ENCODE measurements at regions not wholly inside any gene's neighbourhood (a gene's known extent, or its start where the extent isn't known, plus 50 kb on each side); places are given as distances from the start of the nearest gene placed in this dataset.

DNA sequence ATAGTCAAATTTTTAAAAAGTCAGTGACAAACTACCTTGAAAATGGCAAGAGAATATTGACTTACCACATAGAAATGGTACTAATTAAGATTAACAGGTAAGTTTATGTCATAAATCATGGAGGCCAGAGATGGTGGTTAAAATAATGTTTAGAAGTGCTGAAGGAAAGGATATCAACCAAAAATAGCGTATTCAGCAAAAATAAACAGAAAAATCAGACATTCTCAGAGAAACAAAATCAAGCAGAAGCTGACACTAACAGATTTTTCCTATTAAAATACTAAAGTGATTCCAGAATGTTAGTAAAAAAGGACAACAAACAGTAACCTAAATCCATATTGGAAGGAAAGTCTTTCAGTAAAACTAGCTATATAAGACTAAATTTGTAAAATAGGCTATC, 959.9 kb upstream of the CDH10 start:
- Histone ChIP-seq H3K27me3 (no peaks in the 10 kb centered on the region), H3K27ac (no peak overlapping the region), H3K4me3 (no peak overlapping the region), H3K9me3 (peaks cover 0 to 31% (median 13%) of the 10 kb centered on the region in 4 donors), H3K4me1 (no peaks in the 10 kb centered on the region), H3K36me3 (no peaks in the 10 kb centered on the region)
- WGBS, 5 donors, result 62 to 92% (median 79%) methylated on average over 1 of the region's 1 CpG
- intact Hi-C loops (cut with DNase I; ENCODE audit: low total_unique reads), result no loop called here
- no peak for DNase-seq
- TF ChIP-seq POLR2A (IDR thresholded peaks at IDR 0.05), result no peak

- Histone ChIP-seq H3K27ac (no peak overlapping the region), H3K4me1 (no peaks in the 10 kb centered on the region), H3K36me3 (no peaks in the 10 kb centered on the region), H3K9me3 (peaks cover 0 to 12% (median 3%) of the 10 kb centered on the region in 4 donors), H3K4me3 (no peak overlapping the region), H3K27me3 (no peaks in the 10 kb centered on the region)
- whole genome bisulfite sequencing, 5 donors, result 50 to 75% (median 69%) methylated on average over 1 of the region's 1 CpG
- DNase-seq, result no peak
- intact Hi-C loops (cut with DNase I; ENCODE audit: low total_unique reads), result no loop called here
- TF ChIP-seq EP300 (IDR thresholded peaks at IDR 0.05), result no peak
- TF ChIP-seq POLR2AphosphoS5 (IDR thresholded peaks at IDR 0.05), result no peak
- no peak for TF ChIP-seq POLR2A (IDR thresholded peaks at IDR 0.05)
- no peak for TF ChIP-seq CTCF (IDR thresholded peaks at IDR 0.05)
These were observed 934.3 kb upstream of the CDH10 start for GRCh38 chr5:25579111-25579510.

DNA sequence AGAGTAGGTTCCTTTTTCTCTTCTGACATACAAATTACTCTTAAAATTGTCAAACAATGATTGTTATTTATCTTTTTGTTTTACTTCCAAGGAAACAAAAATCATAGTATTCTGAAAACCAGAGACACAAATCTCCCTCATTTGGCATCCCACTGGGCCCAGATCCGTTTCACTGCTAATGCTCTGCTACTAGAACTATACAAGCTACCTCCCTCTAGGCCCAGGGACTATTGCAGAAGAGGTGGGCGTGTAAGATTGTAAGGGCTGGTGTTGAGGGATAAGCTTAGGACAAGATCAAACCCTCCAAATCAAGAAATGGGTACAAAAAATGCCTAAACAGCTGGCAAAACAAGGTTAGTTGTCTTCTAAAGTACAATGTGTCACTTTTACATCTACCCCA, 928.9 kb upstream of the CDH10 start:
- TF ChIP-seq EP300 (IDR thresholded peaks at IDR 0.05) (no peak), CTCF (IDR thresholded peaks at IDR 0.05) (no peak), POLR2A (IDR thresholded peaks at IDR 0.05) (no peak), POLR2AphosphoS5 (IDR thresholded peaks at IDR 0.05) (no peak)
- Histone ChIP-seq H3K27ac (no peak overlapping the region), H3K9me3 (peaks cover 0 to 8% (median 6%) of the 10 kb centered on the region in 4 donors), H3K27me3 (no peaks in the 10 kb centered on the region), H3K4me3 (no peak overlapping the region), H3K36me3 (no peaks in the 10 kb centered on the region), H3K4me1 (no peaks in the 10 kb centered on the region)
- WGBS, 5 donors, result 40 to 59% (median 46%) methylated on average over 2 of the region's 2 CpGs
- intact Hi-C loops (cut with DNase I; ENCODE audit: low total_unique reads), result no loop called here
- no peak for DNase-seq

DNA sequence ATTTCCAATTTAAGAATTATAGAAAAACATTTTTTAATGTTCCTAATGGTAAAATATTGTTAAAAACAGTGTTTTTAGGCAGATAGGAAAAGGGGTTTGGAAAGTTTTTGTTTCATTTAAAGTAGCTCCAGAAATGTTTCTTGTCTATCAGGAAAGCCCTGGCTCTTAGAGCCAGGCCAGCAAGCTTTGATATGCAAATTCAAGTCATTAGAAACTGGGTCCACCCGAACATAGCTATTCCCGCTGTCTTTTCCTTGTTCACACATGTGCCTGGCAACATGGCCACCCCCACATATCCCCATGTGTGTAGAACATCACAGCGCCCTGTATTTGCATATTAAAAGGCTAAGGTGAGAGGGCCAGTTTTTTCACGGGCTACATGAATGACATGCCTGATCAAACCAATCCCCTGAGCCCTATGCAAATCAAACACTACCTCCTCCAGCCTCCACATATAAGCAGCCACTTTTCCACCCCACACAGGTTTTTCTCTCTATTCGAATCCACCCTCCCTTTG, 925.3 kb upstream of the CDH10 start:
- 63 to 77% (median 74%) methylated on average over 5 of the region's 5 CpGs for WGBS, 5 donors
- H3K4me1 ChIP-seq, result no peaks in the 10 kb centered on the region
- H3K27ac ChIP-seq, result no peak overlapping the region

More for the DNA sequence above, 925.3 kb upstream of the CDH10 start:
- no peak overlapping the region for H3K4me3 ChIP-seq
- intact Hi-C loops (cut with DNase I; ENCODE audit: low total_unique reads), result no loop called here
- H3K27me3 ChIP-seq, result no peaks in the 10 kb centered on the region
- DNase-seq, result no peak
- H3K36me3 ChIP-seq, result no peaks in the 10 kb centered on the region
- H3K9me3 ChIP-seq, result peaks cover 0 to 12% (median 6%) of the 10 kb centered on the region in 4 donors
- TF ChIP-seq CTCF (IDR thresholded peaks at IDR 0.05), result no peak
- TF ChIP-seq POLR2A (IDR thresholded peaks at IDR 0.05), result no peak
- no peak for TF ChIP-seq POLR2AphosphoS5 (IDR thresholded peaks at IDR 0.05)
- TF ChIP-seq EP300 (IDR thresholded peaks at IDR 0.05), result no peak
